Pancreas (tissue), 10 donors: ENCODE measurements at regions not wholly inside any gene's neighbourhood (a gene's known extent, or its start where the extent isn't known, plus 50 kb on each side); places are given as distances from the start of the nearest gene placed in this dataset.
"Not testable (repeated sequence)": the region's sequence is repeated elsewhere in the genome, so short reads cannot be mapped to it uniquely, and the experiment has no call there.

ENCODE experiments used
- ATAC-seq, 4 donors: fragments of 200-7000 bp; cut with Tn5 transposase; one replicate each; pipeline versions ENCODE4 v1.8.0 to v1.9.1; 2020; ENCODE audit warnings: mild to moderate bottlenecking in 4 of 4, moderate library complexity in 4 of 4
- DNase-seq, 6 donors: peaks; one replicate each; pipeline ENCODE4 v3.0.0-alpha.2; 2020
- FAIRE-seq: peaks from 2 replicates; lab custom pipeline; 2012; peaks lifted over from hg19 to GRCh38; lab: Jason Lieb, UNC
- H3K27ac ChIP-seq, 4 donors: fragments of 200-600 bp; sonication (generic); 1 replicate in 3 of 4; 2 replicates in 1 of 4; pipeline versions ENCODE4 v1.5.0 to v1.8.0; 2020
- H3K27me3 ChIP-seq, 4 donors: fragments of 200-600 bp; one replicate each; pipeline ENCODE4 v1.8.0; 2021
- H3K36me3 ChIP-seq, 3 donors: fragments of 200-600 bp; sonication (generic) in 1 of 3; one replicate each; pipeline versions ENCODE4 v1.5.0 to v1.8.0; 2020 to 2021
- H3K4me1 ChIP-seq, 3 donors: fragments of 200-600 bp; one replicate each; pipeline ENCODE4 v1.8.0; 2021
- H3K4me3 ChIP-seq, 4 donors: fragments of 200-600 bp; sonication (generic) in 2 of 4; one replicate each; pipeline versions ENCODE4 v1.5.0 to v1.8.0; 2020 to 2021
- H3K9me3 ChIP-seq, 4 donors: fragments of 200-600 bp; one replicate each; pipeline ENCODE4 v1.8.0; 2021
- CTCF ChIP-seq, 4 donors: fragments of 200-600 bp; sonication (generic) in 3 of 4; IDR thresholded peaks; one replicate each; pipeline versions ENCODE4 v1.5.0 to v1.8.0; 2021; ENCODE audit warnings: antibody characterized with exemption in 4 of 4
- WGBS, 2 donors: extraction: QIAGEN DNeasy Blood & Tissue Kit; methylation state at CpG; one replicate each; pipeline ENCODE4 v1.1.7; 2013; 5-methylcytosine and 5-hydroxymethylcytosine counted together
- intact Hi-C, 3 donors: fragments of 100-400 bp; cut with DNase I; formaldehyde crosslinking; loops; one replicate each; pipeline versions ENCODE4 v1.11.1 to v1.14.2; 2022
- donor health status: healthy with polysubstance abuse.
- donor health status: DM: no; HTN: no; CAD: no; lungs with moderate emphysema.
- donor health status: DM: no; HTN: no; CAD: no.
- donor health status: control.
- donor health status: control.
- donor health status: Bipolar disorder and iron deficiency.
- donor health status: DM: yes; HTN: yes; CAD: no.
- donor health status: DM: no; HTN: no; CAD: no.
- donor health status: DM: no; HTN: no; CAD: no.
- donor health status: DM: yes; HTN: yes; CAD: no.

- Histone ChIP-seq H3K9me3 (no peaks in the 10 kb centered on the region), H3K27ac (no peak overlapping the region), H3K4me1 (no peaks in the 10 kb centered on the region), H3K36me3 (no peaks in the 10 kb centered on the region), H3K27me3 (no peaks in the 10 kb centered on the region), H3K4me3 (no peak overlapping the region)
- TF ChIP-seq CTCF (IDR thresholded peaks at IDR 0.05) = no peak
- FAIRE-seq = no peak
- DNase-seq = no peak
- ATAC-seq = no peak
- intact Hi-C loops = no loop called here
- WGBS, 2 donors = 48 to 57% methylated on average over 1 of the region's 1 CpG
Measured at GRCh38 chr13:72634859-72635258, 92.6 kb downstream of the MZT1 start.

DNA sequence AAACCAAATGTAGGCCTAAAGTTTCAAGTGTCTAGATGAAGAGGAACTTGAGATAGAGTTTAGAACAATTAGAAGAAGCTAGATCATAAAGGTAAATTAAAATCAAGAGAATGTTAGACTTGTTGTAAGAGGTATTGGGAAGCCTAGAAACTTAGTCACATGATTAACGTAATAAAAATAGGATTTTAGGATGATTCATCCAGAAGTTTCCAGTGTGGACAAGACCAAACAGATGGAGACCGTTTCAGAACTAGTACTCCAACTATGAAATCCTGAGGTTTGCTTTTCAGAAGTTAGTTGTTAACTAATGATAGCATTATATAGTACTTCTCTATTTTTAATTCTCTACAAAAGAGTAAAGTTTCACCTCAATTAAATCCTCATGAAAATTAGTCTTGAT is 104.9 kb downstream of the MZT1 start:
- intact Hi-C loops = no loop called here
- Histone ChIP-seq H3K4me1 (no peaks in the 10 kb centered on the region), H3K9me3 (no peaks in the 10 kb centered on the region), H3K27ac (no peak overlapping the region), H3K36me3 (no peaks in the 10 kb centered on the region), H3K4me3 (no peak overlapping the region), H3K27me3 (no peaks in the 10 kb centered on the region)
- no peak for FAIRE-seq
- ATAC-seq = no peak
- WGBS, 2 donors = 56 to 68% methylated on average over 2 of the region's 2 CpGs
- TF ChIP-seq CTCF (IDR thresholded peaks at IDR 0.05) = no peak
- no peak for DNase-seq

GRCh38 chr13:72620874-72621273 is 106.6 kb downstream of the MZT1 start:
- intact Hi-C loops = no loop called here
- no peak for ATAC-seq
- no peak overlapping the region for H3K4me3 ChIP-seq
- DNase-seq = no peak
- no peak for FAIRE-seq
- TF ChIP-seq CTCF (IDR thresholded peaks at IDR 0.05) = no peak
- H3K36me3 ChIP-seq = no peaks in the 10 kb centered on the region
- H3K4me1 ChIP-seq = no peaks in the 10 kb centered on the region
- WGBS, 2 donors = 66 to 80% methylated on average over 2 of the region's 2 CpGs
- no peaks in the 10 kb centered on the region for H3K9me3 ChIP-seq
- H3K27me3 ChIP-seq = no peaks in the 10 kb centered on the region
- H3K27ac ChIP-seq = no peak overlapping the region

DNA sequence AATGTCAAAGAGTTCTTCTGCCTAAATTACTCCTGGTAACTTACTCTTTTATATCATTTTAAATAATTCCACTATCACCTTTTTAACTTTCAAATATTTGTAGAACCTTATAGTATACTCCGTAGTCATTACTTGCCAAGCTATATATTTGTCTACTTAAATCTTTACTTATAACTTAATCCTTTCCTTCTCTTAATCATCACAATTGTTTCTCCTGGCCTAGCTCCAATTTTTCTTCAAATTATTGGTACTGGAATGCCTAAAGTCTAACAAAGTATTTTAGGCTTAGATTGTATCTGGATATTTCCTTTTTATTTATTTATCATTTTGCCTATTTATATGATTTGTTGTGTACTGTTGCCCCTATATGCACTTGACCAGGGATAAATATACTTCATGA is 109.5 kb downstream of the MZT1 start:
- Histone ChIP-seq H3K4me1 (no peaks in the 10 kb centered on the region), H3K4me3 (no peak overlapping the region), H3K9me3 (no peaks in the 10 kb centered on the region), H3K27ac (no peak overlapping the region), H3K27me3 (no peaks in the 10 kb centered on the region), H3K36me3 (no peaks in the 10 kb centered on the region)
- TF ChIP-seq CTCF (IDR thresholded peaks at IDR 0.05) = no peak
- DNase-seq (no peak), ATAC-seq (no peak), FAIRE-seq (no peak)
- intact Hi-C loops = no loop called here
- 63 to 80% methylated on average over 1 of the region's 1 CpG for WGBS, 2 donors

DNA sequence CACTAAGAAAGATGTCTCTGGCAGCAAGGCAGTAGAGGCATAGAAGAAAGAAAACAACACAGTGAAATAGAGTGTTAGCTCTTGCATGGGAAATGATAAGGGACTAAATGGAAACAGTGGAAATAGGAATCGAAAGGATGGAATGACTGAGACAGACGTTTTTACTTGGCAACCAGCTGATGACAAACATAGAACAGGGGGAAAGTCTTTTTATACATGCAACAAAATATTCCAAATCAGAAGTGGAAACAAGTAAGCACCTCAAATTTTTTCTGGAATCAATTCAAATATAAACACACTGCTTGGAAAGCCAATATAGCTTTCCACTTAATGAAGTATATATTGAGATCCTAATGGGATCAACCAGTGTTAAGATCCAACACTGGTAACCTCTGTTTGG is 110.2 kb downstream of the MZT1 start:
- no peaks in the 10 kb centered on the region for H3K4me1 ChIP-seq
- no peak for DNase-seq
- H3K36me3 ChIP-seq = no peaks in the 10 kb centered on the region
- intact Hi-C loops = no loop called here
- no peak overlapping the region for H3K27ac ChIP-seq
- H3K4me3 ChIP-seq = no peak overlapping the region
- no peak for TF ChIP-seq CTCF (IDR thresholded peaks at IDR 0.05)
- no peaks in the 10 kb centered on the region for H3K27me3 ChIP-seq
- H3K9me3 ChIP-seq = no peaks in the 10 kb centered on the region
- WGBS, 2 donors = 55 to 64% methylated on average over 2 of the region's 2 CpGs
- no peak for ATAC-seq
- no peak for FAIRE-seq

DNA sequence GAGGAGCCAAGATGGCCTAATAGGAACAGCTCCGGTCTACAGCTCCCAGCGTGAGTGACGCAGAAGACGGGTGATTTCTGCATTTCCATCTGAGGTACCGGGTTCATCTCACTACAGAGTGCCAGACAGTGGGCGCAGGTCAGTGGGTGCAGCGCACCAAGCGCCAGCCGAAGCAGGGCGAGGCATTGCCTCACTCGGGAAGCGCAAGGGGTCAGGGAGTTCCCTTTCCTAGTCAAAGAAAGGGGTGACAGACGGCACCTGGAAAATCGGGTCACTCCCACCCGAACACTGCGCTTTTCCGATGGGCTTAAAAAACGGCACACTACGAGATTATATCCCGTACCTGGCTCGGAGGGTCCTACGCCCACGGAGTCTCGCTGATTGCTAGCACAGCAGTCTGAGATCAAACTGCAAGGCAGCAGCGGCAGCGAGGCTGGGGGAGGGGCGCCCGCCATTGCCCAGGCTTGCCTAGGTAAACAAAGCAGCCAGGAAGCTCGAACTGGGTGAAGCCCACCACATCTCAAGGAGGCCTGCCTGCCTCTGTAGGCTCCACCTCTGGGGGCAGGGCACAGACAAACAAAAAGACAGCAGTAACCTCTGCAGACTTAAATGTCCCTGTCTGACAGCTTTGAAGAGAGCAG is 117.1 kb downstream of the MZT1 start:
- H3K9me3 ChIP-seq, intact Hi-C loops, H3K27ac ChIP-seq, FAIRE-seq, H3K4me3 ChIP-seq, H3K4me1 ChIP-seq, ATAC-seq, H3K27me3 ChIP-seq, H3K36me3 ChIP-seq: not testable (repeated sequence)
- WGBS, 2 donors = 85 to 87% methylated on average over 29 of the region's 29 CpGs
- peak in 1 of 6 donors; percentile 14 for DNase-seq
